Stimulated activated CD4-positive, alpha-beta T cell treated with anti-CD3 and anti-CD28 coated beads, Interleukin-15, amount 100 ng/mL, for 48 hours (primary cell): ENCODE measurements at regions not wholly inside any gene's neighbourhood (a gene's known extent, or its start where the extent isn't known, plus 50 kb on each side); places are given as distances from the start of the nearest gene placed in this dataset.
"Not testable (repeated sequence)": the region's sequence is repeated elsewhere in the genome, so short reads cannot be mapped to it uniquely, and the experiment has no call there.

ENCODE experiments used
- DNase-seq, 2 donors: peaks; one replicate each; pipeline ENCODE4 v3.0.0-alpha.2; 2020; ENCODE audit warnings: low read depth in 2 of 2

DNA sequence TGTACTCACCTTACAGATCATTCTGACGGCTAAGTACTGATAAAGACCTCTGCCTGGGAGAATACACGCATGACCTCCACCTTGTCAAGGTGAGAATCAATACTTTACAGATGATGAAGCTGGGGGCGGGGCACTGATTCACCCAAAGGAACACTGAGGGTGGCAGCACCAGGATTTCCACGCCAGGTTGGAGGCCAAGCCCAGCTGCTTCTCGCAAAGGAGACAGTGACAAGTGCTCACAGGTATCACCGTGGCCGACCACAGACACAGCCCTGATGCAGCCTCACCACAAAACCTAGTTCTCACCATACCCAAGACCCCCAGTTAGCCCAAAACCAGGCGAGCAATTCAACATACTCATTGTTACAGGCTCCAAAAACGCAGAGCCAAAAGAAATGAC, 434.2 kb downstream of the SOX9 start:
- no peak for DNase-seq

DNA sequence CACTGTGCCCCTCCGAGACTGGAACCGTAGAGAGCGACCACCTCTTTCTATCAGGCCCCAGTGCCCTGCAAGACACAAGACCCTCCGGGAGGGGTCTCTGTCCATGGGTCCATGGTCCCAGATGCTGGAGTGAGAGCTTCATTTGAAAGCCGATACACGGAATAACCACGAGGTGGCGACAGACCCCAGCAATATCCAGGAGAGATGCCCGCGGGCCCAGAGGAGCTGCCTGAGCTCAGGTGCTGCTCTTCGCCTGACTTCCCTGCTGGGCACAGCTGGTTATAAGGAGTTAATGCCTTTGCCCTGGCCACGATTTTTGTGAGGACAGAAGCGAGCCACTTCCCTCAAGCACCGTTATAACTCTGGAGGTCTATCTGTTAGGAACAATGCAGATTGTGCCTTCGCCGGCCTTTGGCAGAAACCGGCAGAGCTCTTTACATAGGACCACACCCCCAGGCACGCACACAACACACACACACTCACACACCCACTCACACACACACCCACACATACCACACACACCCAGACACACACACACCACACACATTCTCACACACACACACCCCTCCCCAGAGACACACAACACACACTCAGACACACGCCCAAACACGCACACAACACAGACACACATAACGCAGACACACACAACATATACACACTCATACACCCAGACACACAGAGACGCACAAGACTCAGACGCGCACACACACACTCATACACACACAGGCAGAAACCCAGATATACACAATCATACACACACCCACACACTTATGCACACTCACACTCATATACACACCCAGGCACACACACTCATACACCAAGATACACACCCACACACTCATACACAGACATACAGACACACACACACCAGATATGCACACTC, 436.4 kb downstream of the SOX9 start:
- DNase-seq = peak; percentile 43 to 45

DNA sequence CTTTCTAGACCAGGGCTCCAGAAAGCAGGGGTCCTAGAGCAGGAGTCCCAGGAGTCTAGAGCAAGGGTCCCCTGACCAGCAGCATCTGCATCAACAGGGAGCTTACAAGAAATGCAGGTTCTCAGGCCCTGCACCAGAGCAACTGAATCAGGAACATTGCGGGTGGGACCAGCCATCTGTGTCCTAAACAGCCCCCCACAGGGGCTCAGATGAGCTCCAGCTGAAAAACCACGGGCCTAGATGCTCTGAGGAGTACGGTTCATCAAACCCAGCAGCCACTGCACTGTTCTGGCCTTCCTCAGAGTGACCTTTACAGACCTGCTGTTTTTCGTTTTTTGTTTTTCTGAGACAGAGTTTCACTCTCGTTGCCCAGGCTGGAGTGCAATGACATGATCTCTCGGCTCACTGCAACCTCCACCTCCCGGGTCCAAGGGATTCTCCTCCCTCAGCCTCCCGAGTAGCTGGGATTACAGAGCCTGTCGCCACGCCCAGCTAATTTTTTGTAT, 438.2 kb downstream of the SOX9 start:
- no peak for DNase-seq

DNA sequence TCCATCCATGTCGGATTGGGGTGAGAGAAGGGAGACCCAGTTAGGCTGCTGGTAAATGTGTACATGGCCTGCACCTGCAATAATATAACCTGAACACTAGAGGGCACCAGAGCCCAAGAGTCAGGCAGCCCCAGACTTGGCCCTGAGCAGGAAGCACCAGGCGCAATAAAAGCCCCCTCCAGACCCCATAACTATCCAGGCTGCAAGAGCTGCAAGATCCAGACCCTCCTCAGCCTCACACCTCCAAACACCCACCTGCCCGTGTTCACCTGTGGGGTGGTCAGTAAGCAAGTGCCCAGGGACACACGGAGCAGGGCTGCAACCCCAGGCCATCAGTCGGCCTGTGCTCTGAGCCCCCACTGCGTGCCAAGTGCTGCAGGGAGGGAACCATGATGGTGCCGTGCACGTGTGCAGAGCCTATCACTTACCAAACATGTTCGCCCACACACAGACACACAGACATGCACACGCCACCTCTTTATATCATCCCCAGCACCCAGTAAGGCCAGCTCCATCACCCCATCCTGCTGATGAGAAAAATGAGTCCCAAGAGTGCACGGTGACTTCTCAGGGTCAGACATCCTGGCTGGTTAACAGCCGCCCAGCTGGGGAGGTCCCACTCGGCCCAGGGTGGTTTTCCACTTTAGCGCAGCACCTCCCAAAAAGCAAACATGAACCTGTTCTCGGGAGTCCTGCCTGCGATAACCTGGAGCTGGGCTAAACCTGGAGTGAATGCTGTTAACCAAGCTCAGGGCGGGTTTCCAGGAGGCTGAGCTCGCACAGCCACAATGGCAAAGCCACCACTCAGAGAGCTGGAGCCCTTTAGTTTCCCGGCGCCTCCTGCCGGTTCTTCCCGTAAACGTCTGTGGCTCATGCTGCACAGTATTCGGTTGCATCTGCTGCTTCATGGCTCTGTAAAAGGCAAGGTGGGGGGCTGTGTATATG, 439.8 kb downstream of the SOX9 start:
- peak; percentile 4 to 27 for DNase-seq

DNA sequence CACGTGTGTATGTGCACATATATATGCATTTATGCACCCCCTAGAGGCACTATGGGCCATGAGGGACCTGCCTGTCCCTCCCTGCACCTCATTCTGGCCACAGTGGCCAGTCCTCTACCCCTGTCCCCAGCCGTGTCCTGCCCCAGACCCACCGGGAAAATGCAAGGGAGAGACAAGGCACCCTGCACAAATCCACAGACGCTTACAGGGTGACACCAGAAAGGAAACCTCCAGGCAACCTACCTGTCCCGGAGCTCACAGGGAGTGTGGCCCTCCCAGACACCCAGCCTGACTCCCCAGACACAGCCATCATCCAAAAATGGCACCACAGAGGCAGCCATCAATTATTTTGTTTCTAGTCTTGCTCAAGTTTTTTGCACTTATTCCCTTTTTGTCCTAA, 440.4 kb downstream of the SOX9 start:
- no peak for DNase-seq

DNA sequence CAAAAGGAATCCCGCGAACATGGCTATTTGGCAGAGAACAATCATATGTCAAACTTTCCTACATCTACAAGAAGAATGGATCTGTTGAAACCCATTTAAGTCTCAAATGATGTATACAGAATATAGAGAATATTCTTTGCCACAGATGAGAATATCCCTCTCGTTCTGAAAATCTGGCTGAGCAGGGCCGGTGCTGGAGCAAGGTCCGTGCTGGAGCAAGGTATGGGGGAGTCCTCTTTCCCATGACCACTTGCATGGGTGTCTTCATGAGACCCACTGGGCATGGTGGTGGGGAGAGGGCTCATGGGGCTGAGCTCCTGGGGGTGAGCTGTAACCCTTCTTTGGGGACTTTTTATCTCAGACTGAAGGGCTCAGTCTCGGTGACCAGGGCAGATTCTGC, 440.9 kb downstream of the SOX9 start:
- DNase-seq = no peak

DNA sequence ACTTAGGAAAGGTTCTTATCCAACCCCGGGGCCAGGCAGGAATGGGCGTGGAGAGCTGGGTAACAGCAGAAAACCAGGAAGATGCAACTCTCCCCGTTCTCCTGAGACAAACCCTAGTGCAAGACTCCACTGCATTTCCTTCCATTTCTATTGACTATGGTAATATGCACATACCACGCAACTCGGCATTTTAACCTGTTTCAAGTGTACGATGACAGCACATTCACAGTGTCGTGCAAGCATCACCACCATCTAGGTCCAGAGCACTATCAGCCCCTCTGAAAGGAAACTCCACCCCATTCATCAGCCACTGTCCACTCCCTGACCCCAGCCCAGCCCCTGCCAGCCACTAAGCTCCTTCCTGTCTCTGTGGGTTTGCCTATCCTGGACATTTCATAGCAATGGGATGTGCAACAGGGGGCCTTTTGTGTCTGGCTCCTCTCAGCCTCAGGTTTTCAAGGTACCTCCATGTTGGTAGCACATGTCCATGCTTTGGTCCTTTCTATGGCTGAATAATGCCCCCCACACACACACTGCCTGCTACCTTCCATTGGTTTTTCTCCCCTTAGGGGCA, 441.9 kb downstream of the SOX9 start:
- no peak for DNase-seq

DNA sequence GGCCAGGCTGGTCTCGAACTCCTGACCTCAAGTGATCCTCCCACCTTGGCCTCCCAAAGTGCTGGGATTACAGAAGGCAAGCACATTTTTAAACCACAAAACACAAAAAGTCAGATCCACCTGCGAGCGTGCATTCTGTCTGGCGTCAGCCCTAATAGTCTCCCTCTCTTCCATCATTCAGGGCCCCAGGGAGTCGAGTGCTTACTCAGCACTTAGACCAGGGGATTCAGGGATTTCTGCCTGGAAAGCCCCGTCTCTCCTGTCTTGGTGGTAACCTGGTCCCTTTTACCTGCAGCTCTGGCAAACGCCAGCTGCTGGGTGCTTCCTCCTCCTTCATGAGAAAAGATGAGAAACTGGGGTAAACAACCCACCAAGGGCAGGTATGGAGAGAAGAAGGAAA, 443.1 kb downstream of the SOX9 start:
- no peak for DNase-seq

DNA sequence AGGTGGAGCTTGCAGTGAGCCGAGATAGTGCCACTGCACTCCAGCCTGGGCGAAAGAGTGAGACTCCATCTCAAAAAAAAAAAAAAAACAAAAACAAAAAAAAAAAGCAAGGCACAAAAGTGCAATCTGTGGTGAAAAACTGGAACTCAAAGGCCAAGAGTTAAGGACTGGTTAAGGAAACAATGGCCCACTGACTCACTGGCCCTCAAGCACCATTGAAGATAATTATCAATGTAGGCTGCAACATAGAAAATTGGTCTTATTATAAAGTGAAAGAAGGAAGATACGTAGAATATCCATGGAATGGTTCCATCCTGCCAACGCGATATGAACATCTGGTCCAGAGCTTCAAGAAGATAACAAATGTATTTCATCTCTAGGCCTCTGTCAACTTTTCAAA, 444.2 kb downstream of the SOX9 start:
- DNase-seq = no peak

DNA sequence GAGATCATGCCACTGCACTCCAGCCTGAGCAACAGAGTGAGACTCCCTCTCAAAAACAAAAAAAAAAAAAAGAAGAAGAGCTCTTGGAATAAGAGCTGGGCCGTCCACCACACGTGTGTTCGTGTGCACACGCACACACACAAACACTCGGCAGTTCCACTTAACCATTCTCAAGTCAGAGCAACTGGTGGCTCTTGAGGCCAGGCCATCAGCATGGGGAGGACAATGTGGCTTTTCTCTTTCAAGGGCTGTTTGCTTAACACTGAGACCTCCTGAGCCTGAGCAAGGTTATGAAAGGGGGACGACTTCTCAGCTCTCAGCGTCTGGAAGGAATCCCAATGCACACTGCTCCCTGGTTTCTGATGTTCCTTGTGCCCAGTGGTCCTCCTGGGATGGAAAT, 444.9 kb downstream of the SOX9 start:
- DNase-seq = no peak

DNA sequence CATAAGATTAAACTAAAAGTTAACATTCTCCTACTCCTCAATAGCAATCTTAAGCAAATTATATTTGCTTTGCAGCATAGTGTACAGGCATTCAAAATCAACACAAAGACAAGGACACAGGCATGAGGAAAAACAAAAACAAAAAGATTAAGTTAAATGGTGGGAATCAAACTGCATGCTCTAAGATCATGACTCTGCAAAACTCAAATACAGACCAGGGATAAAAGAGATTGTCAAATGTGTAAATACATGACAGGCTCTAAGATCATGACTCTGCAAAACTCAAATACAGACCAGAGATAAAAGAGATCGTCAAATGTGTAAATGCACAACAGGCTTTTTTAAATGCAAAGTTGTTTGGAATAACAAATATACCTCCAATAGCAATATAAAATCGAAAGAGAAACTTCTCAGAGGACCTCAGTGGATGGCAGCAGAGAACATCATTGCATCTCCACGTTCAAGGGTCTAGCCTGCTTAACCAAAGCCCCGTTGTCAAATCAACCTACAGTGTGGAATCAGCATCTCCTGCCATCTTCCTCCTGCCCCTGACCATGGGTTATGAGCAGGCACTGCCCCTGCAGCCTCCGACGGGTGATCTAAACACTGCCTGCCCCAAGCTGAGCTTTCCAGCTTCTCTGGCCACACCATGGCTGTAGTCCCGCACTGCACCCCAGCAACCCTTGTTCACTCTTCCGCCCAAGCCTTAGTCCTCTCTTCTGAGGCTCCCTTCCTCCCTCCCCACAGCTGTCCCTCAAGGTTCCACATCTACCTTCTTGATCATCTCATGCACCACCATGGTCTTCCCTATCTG, 446.1 kb downstream of the SOX9 start:
- DNase-seq = no peak

DNA sequence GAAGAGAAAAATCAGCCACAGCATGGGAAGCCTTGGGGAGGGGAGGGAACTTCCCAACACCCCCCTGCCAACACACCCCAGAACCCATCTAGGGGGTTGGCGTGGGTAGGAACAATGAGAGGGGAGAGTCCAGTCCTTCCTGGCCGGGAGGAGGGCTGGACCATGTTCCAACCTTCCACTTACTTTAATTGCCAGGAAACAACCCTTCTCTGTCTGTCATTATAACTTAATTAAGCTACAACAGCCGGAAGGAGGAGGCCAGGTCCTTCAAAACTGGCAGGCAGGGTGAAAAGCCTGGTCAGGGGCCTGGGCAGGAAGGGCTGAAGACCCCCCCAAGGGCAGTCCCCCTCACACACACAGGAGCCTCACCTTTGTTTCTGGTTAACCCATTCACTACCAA, 447.0 kb downstream of the SOX9 start:
- DNase-seq = no peak

DNA sequence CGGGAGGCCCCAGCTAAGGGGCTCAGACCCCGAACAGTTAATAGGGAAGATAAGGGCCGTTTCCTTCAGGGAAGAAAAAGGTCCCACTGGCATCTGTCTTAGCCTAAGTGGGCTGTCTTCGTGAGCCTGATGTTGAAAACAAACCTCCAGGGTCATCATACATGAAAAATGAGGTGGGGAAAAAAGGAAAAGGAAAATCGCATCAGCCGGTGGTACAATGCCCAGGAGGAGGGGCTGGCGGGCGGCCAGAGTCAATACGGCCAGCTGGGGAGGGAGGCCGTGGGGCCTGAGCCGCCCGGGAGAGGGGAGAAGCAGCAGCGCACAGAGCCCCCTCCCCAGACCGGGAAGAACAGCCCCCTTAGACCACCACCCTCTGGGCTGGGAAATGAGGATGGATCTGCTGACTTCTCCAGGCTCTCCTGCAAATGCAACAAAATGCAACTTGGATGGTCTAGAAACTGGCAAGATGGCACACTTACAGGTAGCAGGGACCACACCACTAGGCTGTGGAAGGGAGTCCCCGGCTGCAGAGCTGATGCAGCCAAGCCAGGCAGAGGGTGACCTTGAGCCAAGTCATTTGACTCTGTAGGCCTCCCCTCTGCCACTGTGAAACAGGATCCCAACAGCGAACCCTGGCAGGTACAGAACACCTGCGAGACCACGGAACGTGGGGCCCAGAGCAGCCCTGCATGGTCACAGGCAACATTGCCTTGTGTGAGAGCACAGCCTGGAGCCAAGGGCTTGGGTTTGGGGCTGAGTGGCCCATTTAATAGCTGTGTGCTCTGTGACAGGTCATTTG, 448.5 kb downstream of the SOX9 start:
- DNase-seq = no peak

DNA sequence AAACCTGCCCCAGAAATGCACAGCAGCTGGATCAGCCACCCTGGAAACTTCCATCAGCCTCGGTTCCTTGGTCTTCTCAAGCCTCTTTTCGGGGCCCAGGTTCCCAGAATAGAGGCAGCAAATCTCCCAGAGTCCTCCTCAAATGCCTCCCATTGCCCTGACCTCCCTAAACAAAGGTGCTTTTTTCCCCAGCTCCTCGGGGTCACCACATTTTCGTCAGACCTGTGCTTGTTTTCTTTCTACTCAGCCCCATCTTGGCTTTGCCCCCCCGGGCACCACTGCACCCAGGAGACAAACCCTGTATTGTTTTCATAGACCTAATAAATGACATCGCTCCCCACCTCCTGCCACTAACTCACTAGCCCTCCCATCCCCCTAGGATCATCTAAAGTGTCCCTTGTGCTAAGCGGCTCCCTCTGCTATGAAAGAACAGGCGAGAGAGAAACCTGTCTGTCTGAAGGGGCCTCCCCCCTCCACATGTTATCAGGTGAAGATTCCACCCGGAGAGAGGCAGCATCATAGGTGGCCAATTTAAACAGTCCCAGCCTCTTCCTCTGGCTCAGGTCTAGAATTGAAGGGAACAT, 451.1 kb downstream of the SOX9 start:
- no peak for DNase-seq

DNA sequence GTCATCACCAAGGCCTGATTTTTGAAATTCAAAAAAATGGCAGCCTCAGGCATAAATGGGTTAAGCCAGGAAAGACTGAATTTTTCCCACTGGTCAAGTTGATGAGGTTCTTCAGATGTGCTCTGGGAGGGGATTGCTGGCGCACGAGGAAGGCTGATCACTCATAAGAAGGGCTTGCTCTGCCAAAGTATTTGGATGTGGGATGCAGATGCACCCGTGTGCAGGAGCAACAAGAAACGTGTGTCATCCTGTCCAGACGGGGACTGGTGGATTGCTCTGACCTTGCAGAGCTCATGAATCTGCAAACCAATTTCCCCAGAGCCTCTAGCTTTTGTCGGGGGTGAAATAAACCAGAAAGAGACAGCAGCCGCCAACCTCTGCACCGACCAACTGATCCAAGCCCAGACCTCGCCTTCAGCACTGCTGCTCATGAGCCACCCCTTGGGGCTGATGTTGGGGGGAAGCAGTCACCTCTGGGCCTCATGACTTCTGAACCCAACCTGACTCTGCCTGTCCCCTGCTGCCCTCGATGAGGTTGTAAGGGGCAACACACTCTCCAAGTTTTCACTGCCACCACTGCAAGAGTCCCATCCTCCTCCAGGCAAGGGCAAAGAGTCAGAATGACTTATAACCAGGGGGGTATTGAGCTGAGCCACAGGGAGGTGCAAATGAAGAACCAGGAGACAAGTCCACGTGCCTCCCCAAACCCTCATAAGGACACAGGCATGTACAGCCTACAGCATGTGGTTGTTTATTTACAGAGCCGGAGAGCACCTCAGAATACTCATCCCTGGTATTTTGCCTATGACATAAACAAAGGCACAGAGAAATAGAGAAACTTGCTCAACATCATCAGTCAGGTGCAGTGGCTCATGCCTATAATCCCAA, 452.0 kb downstream of the SOX9 start:
- no peak for DNase-seq

DNA sequence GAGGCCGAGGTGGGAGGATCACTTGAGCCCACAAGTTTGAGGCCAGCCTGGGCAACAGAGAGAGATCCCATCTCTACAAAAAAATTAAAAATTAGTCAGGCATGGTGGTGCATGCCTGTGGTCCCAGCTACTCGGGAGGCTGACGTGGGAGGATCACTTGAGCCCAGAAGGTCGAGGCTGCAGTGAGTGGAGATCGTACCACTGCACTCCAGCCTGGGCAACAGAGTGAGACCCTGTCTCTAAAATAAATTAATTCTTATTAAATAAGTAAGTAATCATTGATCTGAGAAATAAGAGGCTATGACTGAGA, 452.6 kb downstream of the SOX9 start:
- not testable (repeated sequence) for DNase-seq

DNA sequence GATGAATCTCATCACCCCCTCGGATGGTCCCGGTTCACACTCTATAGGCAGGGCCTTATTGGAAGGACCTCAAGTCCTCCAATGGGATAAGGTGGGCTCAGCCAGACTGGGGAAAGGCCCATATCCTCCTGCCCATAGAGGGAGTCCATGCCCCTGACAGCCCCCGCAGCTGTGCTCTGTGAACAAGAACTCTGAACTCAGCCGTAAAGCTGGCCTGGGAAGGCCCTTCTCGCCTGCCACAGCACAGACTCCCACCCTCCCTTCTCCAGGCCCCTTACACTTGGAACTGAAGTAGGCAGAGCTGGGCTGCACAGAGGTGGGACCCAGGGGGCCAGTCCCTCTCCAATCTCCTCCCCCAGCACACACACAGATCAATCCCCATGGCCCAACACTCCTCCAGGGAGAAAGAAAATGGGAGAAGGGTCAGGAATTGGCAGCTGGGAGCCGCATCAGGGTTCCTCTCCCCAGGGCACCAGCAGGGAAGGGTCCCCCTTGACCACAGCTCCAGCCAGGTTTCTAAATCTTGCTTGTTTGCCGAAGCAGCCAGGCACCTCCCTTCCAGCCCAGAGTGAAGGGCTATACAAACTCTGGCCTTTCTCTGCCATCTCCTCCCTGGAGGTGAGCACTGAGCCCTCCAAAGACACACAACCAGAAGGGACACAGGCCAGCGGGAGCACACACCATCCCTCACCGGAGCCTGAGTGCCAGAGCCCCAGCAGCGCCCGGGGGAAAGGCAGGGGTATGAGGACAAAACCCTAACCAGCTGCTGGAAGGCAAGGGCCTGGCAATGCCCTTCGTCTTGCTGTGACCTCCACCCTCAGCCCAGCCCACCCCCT, 454.1 kb downstream of the SOX9 start:
- DNase-seq = no peak

DNA sequence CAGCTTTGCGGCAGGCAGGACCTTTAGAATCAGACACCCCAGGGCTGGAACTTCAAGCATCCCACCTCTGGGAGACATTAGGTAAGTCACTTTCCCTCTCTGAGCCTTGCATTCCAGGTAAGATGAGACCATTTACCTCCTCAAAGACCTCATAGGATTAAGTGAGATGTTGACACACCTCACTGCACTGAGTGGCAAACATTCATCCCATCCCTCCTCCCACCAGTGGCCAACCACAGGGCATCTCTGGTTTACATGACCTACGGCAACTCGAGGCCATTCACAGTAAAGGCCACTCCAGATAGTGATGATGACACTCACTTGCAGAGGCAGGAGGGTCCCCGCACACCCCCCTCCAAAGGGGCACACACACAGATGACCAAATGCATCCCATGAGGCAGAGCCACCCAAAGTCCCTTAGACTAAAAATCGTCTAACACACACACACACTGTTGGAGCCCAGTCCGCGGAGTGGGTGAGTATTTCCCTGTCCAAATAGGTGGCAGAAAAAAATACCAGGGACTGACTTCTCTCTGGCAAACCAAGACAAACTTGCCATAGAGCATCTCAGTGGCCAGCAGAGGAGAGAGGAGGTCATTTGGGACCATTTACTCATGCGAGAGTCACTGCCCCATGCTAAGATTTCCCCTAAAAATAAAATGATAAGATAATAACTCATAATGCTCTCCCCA, 454.9 kb downstream of the SOX9 start:
- no peak for DNase-seq
